Effector memory CD8-positive, alpha-beta T cell (primary cell): ENCODE measurements at regions not wholly inside any gene's neighbourhood (a gene's known extent, or its start where the extent isn't known, plus 50 kb on each side); places are given as distances from the start of the nearest gene placed in this dataset.
A peak's percentile ranks its signal among the peaks of the same experiment; 100 is the strongest.

Experiments
- ATAC-seq: fragments of 150-1000 bp; cut with Tn5 transposase; replicated peaks from 2 replicates; pipeline ENCODE4 v1.10.0; 2021; ENCODE audit warnings: mild to moderate bottlenecking, moderate library complexity
- DNase-seq, 3 experiments: peaks; one replicate each; pipeline ENCODE4 v3.0.0; 2021
- H3K27ac Mint-ChIP-seq, 2 donors: one replicate each; pipeline ENCODE4 v1.8.0; 2022; ENCODE audit warnings: mild to moderate bottlenecking in 2 of 2, mixed read lengths in 2 of 2, moderate library complexity in 2 of 2
- H3K27me3 Mint-ChIP-seq, 2 donors: one replicate each; pipeline ENCODE4 v1.8.0; 2022; ENCODE audit warnings: mixed read lengths in 2 of 2
- H3K36me3 Mint-ChIP-seq: one replicate; pipeline ENCODE4 v1.8.0; 2022; ENCODE audit warnings: mild to moderate bottlenecking, moderate library complexity, mixed read lengths; ENCODE audit not compliant: insufficient read depth
- H3K4me1 Mint-ChIP-seq, 2 donors: one replicate each; pipeline ENCODE4 v1.8.0; 2022; ENCODE audit warnings: low read depth in 2 of 2, mixed read lengths in 2 of 2
- H3K4me3 Mint-ChIP-seq, 2 donors: one replicate each; pipeline ENCODE4 v1.8.0; 2022; ENCODE audit warnings: mild to moderate bottlenecking in 2 of 2, mixed read lengths in 2 of 2, moderate library complexity in 2 of 2
- H3K9me3 Mint-ChIP-seq, 2 donors: one replicate each; pipeline ENCODE4 v1.8.0; 2022; ENCODE audit warnings: mixed read lengths in 2 of 2

GRCh38 chr10:3226960-3227744 is 54.6 kb upstream of the PITRM1 start:
- ATAC-seq: no peak
- no peak for DNase-seq
- Mint-ChIP-seq H3K4me3 (peak overlapping the region; percentile 75), H3K27me3 (peaks cover 7 to 10% of the 10 kb centered on the region in 2 donors), H3K9me3 (no peaks in the 10 kb centered on the region), H3K27ac (peak overlapping the region; percentile 83 to 93), H3K36me3 (peaks cover 5% of the 10 kb centered on the region), H3K4me1 (peaks cover 13 to 14% of the 10 kb centered on the region in 2 donors)

- peaks cover 14 to 17% of the 10 kb centered on the region in 2 donors for H3K4me1 Mint-ChIP-seq
- H3K27ac Mint-ChIP-seq: no peak overlapping the region
- DNase-seq (no peak), ATAC-seq (no peak)
- no peaks in the 10 kb centered on the region for H3K9me3 Mint-ChIP-seq
- no peaks in the 10 kb centered on the region for H3K27me3 Mint-ChIP-seq
- H3K4me3 Mint-ChIP-seq: no peak overlapping the region
- peaks cover 5% of the 10 kb centered on the region for H3K36me3 Mint-ChIP-seq
These were observed 53.0 kb upstream of the PITRM1 start for GRCh38 chr10:3225561-3225960.

- DNase-seq (no peak), ATAC-seq (no peak)
- no peaks in the 10 kb centered on the region for H3K9me3 Mint-ChIP-seq
- peaks cover 5% of the 10 kb centered on the region for H3K36me3 Mint-ChIP-seq
- no peak overlapping the region for H3K4me3 Mint-ChIP-seq
- no peak overlapping the region for H3K27ac Mint-ChIP-seq
- H3K4me1 Mint-ChIP-seq: peaks cover 14 to 17% of the 10 kb centered on the region in 2 donors
- peaks cover 0 to 3% of the 10 kb centered on the region in 2 donors for H3K27me3 Mint-ChIP-seq
These were observed 51.7 kb upstream of the PITRM1 start for GRCh38 chr10:3224241-3224640.

GRCh38 chr10:3222626-3223025 is 50.0 kb upstream of the PITRM1 start:
- Mint-ChIP-seq H3K27me3 (peaks cover 0 to 11% of the 10 kb centered on the region in 2 donors), H3K27ac (no peak overlapping the region), H3K4me1 (peaks cover 4 to 7% of the 10 kb centered on the region in 2 donors), H3K9me3 (no peaks in the 10 kb centered on the region), H3K4me3 (no peak overlapping the region), H3K36me3 (peaks cover under 1% of the 10 kb centered on the region)
- DNase-seq (no peak), ATAC-seq (no peak)
